ENCODE measurements at regions not wholly inside any gene's neighbourhood (a gene's known extent, or its start where the extent isn't known, plus 50 kb on each side); places are given as distances from the start of the nearest gene placed in this dataset.

DNA sequence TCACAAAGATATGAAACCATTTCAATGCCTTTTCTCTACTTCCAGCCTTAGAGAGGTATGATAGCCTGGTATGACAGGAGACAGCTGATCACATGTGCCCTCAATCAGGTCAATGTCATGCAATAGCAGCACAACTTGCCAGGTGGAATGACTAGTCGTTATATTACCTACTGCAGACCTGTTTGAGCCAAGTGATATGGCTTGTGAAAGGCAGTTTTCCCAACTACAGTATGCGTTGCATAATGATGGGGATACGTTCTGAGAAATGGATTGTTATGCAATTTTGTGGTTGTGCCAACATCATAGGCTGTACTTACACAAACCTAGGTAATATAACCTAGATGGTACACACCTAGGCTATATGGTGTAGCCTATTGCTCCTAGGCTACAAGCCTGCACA lies 262.8 kb downstream of the ICOS start:
- TF ChIP-seq, protein P1, sequence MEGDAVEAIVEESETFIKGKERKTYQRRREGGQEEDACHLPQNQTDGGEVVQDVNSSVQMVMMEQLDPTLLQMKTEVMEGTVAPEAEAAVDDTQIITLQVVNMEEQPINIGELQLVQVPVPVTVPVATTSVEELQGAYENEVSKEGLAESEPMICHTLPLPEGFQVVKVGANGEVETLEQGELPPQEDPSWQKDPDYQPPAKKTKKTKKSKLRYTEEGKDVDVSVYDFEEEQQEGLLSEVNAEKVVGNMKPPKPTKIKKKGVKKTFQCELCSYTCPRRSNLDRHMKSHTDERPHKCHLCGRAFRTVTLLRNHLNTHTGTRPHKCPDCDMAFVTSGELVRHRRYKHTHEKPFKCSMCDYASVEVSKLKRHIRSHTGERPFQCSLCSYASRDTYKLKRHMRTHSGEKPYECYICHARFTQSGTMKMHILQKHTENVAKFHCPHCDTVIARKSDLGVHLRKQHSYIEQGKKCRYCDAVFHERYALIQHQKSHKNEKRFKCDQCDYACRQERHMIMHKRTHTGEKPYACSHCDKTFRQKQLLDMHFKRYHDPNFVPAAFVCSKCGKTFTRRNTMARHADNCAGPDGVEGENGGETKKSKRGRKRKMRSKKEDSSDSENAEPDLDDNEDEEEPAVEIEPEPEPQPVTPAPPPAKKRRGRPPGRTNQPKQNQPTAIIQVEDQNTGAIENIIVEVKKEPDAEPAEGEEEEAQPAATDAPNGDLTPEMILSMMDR (IDR thresholded peaks at IDR 0.05) = no peak
- TF ChIP-seq POLR2A (IDR thresholded peaks at IDR 0.05) = no peak
